ENCODE measurements at regions not wholly inside any gene's neighbourhood (a gene's known extent, or its start where the extent isn't known, plus 50 kb on each side); places are given as distances from the start of the nearest gene placed in this dataset.

GRCh38 chr5:136836093-136836492, 470.7 kb upstream of the TRPC7 start:
- TF ChIP-seq CTCF (IDR thresholded peaks at IDR 0.05): no peak
- TF ChIP-seq POLR2A (IDR thresholded peaks at IDR 0.05): no peak
